ENCODE measurements at regions not wholly inside any gene's neighbourhood (a gene's known extent, or its start where the extent isn't known, plus 50 kb on each side); places are given as distances from the start of the nearest gene placed in this dataset.

GRCh38 chr1:87572891-87573290 is 244.2 kb downstream of the LMO4 start:
- Histone ChIP-seq H3K27ac (replicated peaks) (no peak overlapping the region), H3K27me3 (ENCODE audit: insufficient read depth, poor library complexity, severe bottlenecking) (no peaks in the 10 kb centered on the region), H3K4me3 (replicated peaks; ENCODE audit: insufficient read depth, low read length) (no peak overlapping the region)
- TF ChIP-seq REST (IDR thresholded peaks at IDR 0.05; ENCODE audit: insufficient replicate concordance, low read depth), result no peak
- no peak for TF ChIP-seq CTCF (IDR thresholded peaks at IDR 0.05; ENCODE audit: insufficient read depth, low read length)
- TF ChIP-seq POLR2AphosphoS5 (IDR thresholded peaks at IDR 0.05; ENCODE audit: low read depth), result no peak
- TF ChIP-seq GABPA (IDR thresholded peaks at IDR 0.05; ENCODE audit: low read depth), result no peak
- no peak for TF ChIP-seq SPI1 (IDR thresholded peaks at IDR 0.05; ENCODE audit: borderline replicate concordance, low read depth)
- DNase-seq (ENCODE audit: low read depth in 1 of 2, low spot score in 1 of 2), result no peak

GRCh38 chr1:87575528-87575927 is 246.8 kb downstream of the LMO4 start:
- Histone ChIP-seq H3K4me3 (replicated peaks; ENCODE audit: insufficient read depth, low read length) (no peak overlapping the region), H3K27ac (replicated peaks) (no peak overlapping the region), H3K27me3 (ENCODE audit: insufficient read depth, poor library complexity, severe bottlenecking) (no peaks in the 10 kb centered on the region)
- TF ChIP-seq POLR2AphosphoS5 (IDR thresholded peaks at IDR 0.05; ENCODE audit: low read depth), result no peak
- no peak for TF ChIP-seq SPI1 (IDR thresholded peaks at IDR 0.05; ENCODE audit: borderline replicate concordance, low read depth)
- TF ChIP-seq CTCF (IDR thresholded peaks at IDR 0.05; ENCODE audit: insufficient read depth, low read length), result no peak
- no peak for DNase-seq (ENCODE audit: low read depth in 1 of 2, low spot score in 1 of 2)

- DNase-seq (ENCODE audit: low read depth in 1 of 2, low spot score in 1 of 2), result no peak
- Histone ChIP-seq H3K4me3 (replicated peaks; ENCODE audit: insufficient read depth, low read length) (no peak overlapping the region), H3K27ac (replicated peaks) (no peak overlapping the region), H3K27me3 (ENCODE audit: insufficient read depth, poor library complexity, severe bottlenecking) (no peaks in the 10 kb centered on the region)
- TF ChIP-seq REST (IDR thresholded peaks at IDR 0.05; ENCODE audit: insufficient replicate concordance, low read depth) (no peak), POLR2AphosphoS5 (IDR thresholded peaks at IDR 0.05; ENCODE audit: low read depth) (no peak), GABPA (IDR thresholded peaks at IDR 0.05; ENCODE audit: low read depth) (no peak), CTCF (IDR thresholded peaks at IDR 0.05; ENCODE audit: insufficient read depth, low read length) (no peak)
These were observed 249.8 kb downstream of the LMO4 start for GRCh38 chr1:87578464-87578863.

GRCh38 chr1:87583459-87583858 is 254.8 kb downstream of the LMO4 start:
- Histone ChIP-seq H3K4me3 (replicated peaks; ENCODE audit: insufficient read depth, low read length) (no peak overlapping the region), H3K27me3 (ENCODE audit: insufficient read depth, poor library complexity, severe bottlenecking) (no peaks in the 10 kb centered on the region), H3K27ac (replicated peaks) (no peak overlapping the region)
- no peak for TF ChIP-seq SPI1 (IDR thresholded peaks at IDR 0.05; ENCODE audit: borderline replicate concordance, low read depth)
- TF ChIP-seq GABPA (IDR thresholded peaks at IDR 0.05; ENCODE audit: low read depth), result no peak
- TF ChIP-seq POLR2AphosphoS5 (IDR thresholded peaks at IDR 0.05; ENCODE audit: low read depth), result no peak
- no peak for TF ChIP-seq CTCF (IDR thresholded peaks at IDR 0.05; ENCODE audit: insufficient read depth, low read length)
- no peak for TF ChIP-seq REST (IDR thresholded peaks at IDR 0.05; ENCODE audit: insufficient replicate concordance, low read depth)
- no peak for DNase-seq (ENCODE audit: low read depth in 1 of 2, low spot score in 1 of 2)

Data from HL-60 (cell line).